GM12873 (cell line): ENCODE measurements at regions not wholly inside any gene's neighbourhood (a gene's known extent, or its start where the extent isn't known, plus 50 kb on each side); places are given as distances from the start of the nearest gene placed in this dataset.

ENCODE experiments used
- TF ChIP-seq, protein P1 (sequence below): IDR thresholded peaks from 2 replicates; pipeline ENCODE4 v1.5.1; 2012; ENCODE audit warnings: low read depth, mild to moderate bottlenecking, moderate library complexity, low read length, control low read depth; ENCODE audit not compliant: insufficient read depth; ENCODE audit errors: missing control alignments

DNA sequence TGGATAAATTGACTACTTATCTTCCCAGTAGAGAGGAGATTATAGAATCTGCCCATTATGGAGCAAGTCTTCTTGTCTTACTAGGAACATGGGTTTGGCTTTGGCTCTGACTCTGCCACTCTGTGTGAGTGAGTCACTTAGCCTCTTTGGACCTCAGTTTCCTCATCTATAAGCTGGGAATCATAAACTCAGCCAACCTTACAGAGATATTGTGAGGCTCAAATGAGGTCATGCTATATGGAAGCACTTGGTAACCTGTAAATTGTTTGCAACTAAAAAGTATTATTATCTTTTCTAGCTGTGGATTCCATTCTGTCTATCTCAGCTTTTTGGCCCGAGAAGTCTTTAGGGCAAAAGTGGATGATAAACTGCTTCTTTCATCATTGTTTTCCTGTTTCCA lies 186.8 kb upstream of the TSC22D1 start:
- TF ChIP-seq, protein P1, sequence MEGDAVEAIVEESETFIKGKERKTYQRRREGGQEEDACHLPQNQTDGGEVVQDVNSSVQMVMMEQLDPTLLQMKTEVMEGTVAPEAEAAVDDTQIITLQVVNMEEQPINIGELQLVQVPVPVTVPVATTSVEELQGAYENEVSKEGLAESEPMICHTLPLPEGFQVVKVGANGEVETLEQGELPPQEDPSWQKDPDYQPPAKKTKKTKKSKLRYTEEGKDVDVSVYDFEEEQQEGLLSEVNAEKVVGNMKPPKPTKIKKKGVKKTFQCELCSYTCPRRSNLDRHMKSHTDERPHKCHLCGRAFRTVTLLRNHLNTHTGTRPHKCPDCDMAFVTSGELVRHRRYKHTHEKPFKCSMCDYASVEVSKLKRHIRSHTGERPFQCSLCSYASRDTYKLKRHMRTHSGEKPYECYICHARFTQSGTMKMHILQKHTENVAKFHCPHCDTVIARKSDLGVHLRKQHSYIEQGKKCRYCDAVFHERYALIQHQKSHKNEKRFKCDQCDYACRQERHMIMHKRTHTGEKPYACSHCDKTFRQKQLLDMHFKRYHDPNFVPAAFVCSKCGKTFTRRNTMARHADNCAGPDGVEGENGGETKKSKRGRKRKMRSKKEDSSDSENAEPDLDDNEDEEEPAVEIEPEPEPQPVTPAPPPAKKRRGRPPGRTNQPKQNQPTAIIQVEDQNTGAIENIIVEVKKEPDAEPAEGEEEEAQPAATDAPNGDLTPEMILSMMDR = no peak

DNA sequence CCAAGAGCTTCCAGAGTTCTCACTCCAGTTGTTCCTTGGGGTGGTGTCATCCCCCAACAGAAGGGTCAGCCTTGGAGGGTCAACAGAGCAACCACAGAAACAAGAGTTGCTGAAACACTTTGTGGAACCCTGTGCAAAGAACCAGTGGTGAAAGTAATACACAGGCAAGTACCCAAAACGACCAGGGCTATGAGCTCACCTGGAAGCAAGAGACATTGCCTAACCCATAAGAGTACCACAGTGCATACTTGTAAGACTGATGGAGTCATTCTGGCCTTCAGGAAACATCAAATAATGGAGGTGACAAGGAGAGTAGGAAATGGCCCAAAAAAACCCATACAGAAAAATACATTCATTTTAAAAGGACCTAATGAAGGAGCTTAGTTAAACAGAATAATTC lies 184.3 kb upstream of the TSC22D1 start:
- TF ChIP-seq, protein P1 = no peak

DNA sequence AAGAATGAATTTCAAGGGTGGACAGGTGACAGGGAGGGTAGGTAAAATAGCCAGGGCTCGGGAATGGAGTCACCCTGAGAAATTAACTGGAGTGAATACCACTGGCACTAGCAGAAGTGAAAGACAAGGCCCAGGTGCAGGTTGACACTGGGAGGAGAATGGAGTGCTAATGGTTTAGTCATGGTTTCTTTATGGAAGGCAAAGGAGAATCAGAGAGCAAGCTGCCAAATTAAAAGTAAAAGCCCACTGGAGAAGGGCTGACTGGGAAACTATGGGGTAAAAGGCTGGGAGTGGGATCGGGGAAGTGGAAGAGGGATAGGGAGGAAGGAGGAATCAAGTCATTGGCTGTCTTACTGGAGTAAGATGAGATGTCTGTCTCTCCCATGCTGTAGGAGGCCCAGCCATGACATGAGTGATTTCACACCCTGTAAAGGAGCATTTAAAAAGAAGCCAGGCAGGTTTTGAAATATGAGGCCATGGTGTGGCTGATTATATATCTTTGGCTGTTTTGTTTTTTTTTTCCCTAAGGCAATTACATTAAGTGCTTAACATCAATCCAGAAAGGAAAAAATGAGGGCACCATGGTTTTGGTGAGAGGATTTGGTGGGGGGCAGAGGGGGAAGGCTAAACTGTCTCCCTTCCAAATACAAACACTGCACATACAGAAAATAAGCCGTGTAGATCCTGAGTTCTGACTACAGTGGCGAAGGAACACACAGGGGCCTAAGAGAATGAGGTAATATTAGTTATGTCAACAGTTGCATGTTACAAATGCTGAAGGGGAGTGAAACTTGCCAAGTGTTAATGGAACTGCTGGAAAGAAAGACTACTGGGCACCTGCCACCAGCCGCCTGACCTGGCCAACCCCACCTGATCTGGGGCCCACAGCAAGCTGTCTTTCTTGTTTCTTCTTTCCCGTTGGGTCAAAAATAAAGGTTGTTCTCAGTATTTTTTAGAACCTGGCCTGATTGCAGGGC lies 183.5 kb upstream of the TSC22D1 start:
- TF ChIP-seq, protein P1 = no peak

DNA sequence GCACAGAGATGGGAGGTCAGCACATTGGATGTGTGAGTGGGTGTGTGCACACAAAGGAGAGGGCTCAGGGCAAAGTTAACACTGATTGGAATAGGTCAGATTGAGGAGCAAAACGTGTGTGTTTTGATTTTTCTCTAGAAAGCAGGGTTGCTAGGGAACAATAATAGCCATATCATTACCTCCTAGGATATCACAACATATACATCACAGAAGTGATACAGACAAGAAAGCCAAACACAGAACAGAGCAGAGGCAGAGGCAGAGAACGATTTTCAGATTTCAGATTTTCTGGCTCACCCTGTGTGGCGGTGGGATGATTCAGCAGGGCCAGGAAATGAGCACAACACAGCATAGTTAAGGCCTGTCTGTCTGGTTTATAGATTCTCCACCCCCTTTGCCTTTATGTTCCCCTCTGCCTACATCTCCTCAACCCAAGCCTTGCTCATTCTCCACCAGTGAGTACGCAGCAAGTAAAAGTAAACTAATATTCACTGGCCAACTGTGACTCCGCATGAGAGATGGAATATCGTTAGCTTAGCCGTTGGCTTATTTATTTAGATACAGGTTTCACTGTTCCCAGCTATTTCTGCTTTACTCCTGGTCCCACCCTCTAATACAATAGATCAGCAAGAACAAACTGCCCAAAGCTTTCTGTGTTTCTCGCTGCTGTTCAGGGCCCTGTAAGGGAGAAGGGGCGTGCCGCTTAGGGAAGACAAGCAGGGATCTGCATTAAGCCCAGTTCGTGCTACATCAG lies 182.7 kb upstream of the TSC22D1 start:
- TF ChIP-seq, protein P1 = no peak

DNA sequence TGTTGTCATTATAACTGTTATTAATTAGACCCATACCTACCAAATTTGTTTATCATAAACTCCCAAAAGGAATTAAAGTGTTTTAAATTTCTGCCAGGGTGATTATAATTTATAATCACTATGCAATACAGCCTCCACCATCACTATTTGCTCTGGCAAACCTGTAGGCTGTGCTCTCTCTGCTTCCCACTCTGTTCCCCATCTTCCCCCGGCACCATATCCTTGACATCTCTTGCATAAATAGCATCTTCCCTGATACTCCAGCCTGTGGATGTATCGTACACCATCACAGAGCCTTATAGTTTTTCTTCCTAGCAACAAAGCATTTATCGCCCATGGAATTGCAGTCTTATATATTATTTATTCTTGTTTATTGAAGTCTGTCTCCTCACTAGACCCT lies 181.5 kb upstream of the TSC22D1 start:
- TF ChIP-seq, protein P1 = no peak

DNA sequence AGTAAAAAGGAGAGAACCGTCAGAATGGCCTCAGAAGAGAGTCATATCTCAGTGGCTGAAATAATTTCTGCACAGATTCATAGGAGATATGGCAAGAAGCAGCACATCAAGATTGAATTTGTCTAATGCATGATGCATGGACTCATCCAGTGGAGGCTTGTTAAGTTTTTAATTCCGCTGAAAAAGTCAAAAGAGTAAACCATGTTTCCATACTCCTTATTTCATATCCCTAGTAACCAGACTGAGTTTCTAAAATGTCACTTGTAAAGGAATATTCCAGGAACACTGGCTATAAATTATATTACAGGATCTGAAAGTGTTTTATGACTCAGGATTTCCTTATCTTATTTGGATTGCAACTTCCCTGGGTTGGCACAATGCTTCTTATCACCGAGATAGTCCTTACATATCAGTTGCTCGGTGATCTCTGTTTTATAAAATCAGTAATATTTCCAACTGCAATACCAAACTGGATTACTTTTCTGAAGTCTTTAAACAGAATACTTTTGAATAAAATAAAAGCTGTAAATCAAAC lies 180.2 kb upstream of the TSC22D1 start:
- TF ChIP-seq, protein P1 = no peak

DNA sequence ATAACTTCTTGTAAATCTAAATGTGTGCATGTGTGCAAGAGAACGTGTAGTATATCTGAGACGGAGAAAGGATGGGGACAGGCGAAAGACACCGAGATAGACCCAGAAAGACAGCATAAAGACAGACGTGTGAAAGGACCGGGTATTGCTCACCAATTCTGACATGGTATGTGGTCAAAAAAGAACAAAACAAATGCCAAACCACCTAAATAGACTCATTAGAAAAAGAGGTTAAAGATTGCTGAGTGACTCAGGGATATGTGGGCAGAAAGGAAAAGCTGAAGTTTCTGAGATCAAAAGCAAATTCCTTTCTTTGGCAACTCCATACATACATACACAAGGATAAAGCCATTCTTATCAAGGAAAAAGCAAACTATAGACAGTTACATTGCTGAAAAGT lies 179.7 kb upstream of the TSC22D1 start:
- TF ChIP-seq, protein P1 = no peak
